HEK293T (cell line): ENCODE measurements at regions not wholly inside any gene's neighbourhood (a gene's known extent, or its start where the extent isn't known, plus 50 kb on each side); places are given as distances from the start of the nearest gene placed in this dataset.

Source experiments
- ARNT ChIP-seq: fragments of 450-650 bp; IDR thresholded peaks from 2 replicates; pipeline ENCODE4 v1.6.1; 2017; ENCODE audit warnings: mild to moderate bottlenecking
- PKNOX1 ChIP-seq: fragments of 450-650 bp; IDR thresholded peaks from 2 replicates; pipeline ENCODE4 v1.6.1; 2016

GRCh38 chr3:24062916-24063315 is 117.8 kb downstream of the NR1D2 start:
- TF ChIP-seq PKNOX1 (no peak), ARNT (no peak)
